Putamen (tissue), 1 donor: ENCODE measurements at regions not wholly inside any gene's neighbourhood (a gene's known extent, or its start where the extent isn't known, plus 50 kb on each side); places are given as distances from the start of the nearest gene placed in this dataset.

Experiments
- DNase-seq: peaks from one replicate; pipeline ENCODE4 v3.0.0-alpha.2; 2016; ENCODE audit warnings: low spot score

DNA sequence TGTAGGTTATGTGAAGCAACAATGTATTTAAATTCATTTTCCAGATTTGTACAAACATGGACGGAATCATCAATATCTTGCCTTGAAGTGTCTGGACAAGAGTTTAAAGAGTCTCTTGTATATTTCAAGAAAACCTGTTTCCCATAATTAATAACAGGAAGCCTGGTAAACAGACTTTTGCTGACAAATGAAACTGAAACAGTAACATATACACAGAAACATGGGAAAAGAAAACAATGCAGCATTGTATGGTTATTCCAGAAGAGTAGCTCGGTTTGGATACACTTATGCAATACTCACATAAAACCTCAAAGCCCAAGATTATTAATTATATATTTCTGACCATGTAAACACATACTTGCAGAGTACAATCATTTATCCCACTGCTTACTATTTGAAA is 265.5 kb downstream of the PTPRC start:
- no peak for DNase-seq

DNA sequence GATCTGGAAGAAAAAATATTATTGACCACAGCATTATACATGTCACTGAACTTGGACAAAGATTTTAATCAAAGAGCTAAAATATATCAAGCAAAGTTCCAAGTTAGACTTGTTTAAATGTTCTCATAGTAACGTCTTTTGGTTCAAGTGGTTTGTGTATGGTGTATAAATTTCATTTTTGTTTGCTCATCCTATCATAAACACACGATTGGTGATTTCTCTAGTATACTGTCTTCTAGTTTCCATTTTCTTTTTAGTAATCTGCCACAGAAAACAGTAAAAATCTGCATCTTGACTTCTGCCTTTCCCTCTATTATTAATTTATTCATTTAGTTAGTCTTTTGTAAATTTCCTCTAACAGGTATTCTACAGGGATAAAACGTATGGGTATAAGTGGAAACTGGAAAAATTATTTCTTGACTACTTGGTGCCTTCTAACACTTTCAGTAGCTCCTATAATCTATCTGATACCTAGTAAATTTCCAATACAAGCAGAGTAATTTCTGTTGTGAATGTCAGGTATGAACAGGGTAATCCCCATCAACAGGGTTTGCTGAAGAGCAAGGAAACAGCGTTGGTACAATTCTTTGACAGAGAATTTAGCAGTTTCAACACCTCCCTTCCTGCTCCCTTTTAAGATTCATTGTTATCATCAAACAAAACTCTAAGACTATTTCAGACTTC is 268.0 kb downstream of the PTPRC start:
- no peak for DNase-seq

DNA sequence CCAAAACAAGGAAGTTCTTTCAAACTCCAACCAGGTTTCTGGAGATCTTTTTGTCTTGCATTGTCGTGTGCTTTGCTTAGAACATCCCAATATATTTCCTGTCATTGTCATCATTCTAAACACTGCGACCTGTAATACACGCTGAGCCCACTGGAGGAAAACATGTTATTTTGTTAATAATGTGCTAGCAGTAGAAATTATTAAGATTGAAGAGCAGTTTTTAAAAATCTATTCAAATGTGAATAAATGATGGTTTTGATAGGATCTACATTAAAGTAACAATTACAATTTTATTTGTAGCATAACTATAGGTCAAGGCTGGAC is 268.5 kb downstream of the PTPRC start:
- no peak for DNase-seq

DNA sequence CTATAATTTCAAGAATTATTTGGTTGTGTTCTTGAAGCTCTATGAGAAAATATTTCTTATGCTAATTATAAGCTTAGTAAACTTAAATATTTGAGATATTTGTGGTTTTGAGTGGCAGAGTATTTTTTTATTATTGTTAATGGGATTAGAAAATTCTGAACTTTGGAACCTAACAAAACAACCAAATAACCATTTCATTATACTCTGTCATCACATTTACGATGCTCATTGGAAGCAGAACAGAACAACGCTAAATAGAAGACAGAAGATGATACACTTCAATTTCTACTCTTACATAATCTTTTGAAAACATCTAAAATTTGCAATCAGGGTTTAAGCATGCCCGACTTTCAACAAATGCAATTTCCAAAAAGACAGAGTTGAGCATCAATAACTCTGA is 270.2 kb downstream of the PTPRC start:
- no peak for DNase-seq

DNA sequence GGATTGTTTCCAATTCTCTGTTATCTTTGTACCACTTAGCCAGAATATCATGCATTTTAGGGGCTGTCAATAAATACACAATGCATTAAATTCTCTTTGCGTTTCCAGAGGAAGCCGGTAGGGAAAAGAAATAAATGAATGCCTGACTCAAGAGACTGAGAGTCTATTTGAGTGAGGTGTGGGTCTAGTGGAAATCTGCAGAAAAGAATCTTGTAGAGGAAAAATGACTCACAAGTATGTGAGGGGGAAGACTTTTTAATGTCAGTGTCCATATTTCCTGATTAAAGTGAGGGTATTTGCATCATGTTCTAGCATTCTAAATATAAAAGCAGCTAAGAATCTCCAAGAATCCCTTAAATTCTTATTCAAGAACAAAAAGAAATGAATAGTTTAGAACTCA is 271.1 kb downstream of the PTPRC start:
- no peak for DNase-seq

DNA sequence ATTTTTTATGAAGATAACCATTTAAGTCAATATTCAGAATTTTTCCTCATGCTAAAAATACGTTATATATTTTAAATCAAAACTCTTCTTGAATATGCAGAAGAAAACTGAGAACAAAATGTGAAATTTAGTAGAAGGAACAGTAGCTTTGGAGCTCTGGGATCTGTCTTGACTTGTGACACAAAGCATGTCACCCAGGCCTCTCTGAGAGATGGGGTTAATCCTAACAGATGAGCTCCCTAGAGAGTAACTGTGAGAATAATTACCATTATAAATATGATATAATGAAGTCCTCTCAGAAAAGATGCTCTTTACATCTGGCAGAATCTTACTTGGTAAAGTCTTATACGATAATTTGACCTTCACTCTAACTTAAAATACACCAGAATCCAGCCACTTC is 272.0 kb downstream of the PTPRC start:
- no peak for DNase-seq

DNA sequence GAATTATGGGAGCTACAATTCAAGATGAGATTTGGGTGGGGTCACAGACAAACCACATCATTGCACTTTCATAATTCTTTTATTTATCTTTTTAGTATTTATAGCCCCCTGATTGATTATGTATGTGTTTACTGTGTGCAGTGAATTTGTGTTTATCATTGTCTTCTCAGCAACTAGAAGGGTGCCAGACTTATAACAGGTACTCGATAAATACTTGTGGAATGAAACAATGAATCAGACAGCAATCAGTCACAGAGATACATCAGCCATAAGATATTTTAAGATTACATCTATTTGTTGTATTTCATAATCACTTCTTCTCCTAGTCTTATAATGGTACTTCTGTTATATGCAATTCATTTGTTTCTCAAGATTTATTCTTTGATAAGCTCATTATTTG is 273.2 kb downstream of the PTPRC start:
- DNase-seq: no peak

DNA sequence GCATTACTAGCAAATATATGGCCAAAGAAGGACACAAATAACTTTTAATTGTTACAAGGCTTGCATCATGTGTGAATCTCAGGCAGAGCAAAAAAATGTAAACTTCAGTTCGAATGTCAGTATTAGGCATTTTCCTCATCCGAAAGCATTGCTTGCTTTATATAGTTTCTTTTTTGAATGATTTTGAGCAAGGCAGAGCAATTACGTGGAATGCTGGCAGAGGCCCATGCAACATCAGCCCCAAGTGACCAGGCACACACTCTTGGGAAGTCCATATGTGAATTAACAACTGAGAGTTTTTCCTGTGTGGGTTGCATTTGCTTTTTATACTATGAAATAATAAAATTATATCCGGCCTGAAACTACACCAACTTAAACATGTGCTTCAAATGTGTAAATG is 274.8 kb downstream of the PTPRC start:
- no peak for DNase-seq

DNA sequence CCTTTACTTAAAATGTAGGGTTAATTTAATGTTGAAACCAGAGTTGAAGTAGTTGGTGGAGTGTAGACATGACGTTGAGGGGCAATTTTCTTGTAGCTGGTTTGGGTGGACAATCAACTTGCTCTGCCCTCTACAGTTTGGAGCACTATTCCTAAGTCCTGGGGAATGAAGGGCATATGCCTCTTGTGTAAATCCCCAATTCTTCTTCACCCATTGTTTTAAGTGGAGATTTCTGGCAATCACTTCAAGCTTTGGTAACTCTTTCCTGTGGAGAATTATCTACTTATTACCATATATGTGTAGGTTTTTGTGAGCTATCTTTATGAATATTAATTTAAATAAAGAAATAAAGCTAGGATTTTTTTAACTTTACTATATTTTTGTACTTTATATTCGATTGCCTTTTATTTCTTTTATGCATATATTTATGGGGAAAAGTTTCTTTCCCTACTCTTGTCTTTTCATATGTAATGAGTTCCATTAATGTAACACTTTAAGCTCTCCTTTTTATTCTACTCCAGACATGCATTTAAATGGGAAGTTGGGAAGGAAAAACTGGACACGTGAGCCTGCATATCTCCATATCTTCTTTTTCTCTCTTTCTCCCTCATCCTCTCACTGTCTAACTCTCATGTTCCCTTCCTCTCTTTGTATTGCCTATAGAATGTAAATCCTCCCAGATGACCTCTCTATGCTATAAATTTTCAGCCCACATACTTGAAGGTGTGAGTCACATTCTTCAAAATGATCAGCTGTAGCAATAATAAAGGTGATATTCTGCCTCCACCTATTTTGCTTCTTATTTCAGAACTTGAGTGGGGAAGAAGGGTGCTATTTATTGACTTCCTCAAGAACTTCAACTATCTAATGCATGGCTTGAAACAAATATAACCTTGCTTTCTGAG is 276.7 kb downstream of the PTPRC start:
- no peak for DNase-seq

DNA sequence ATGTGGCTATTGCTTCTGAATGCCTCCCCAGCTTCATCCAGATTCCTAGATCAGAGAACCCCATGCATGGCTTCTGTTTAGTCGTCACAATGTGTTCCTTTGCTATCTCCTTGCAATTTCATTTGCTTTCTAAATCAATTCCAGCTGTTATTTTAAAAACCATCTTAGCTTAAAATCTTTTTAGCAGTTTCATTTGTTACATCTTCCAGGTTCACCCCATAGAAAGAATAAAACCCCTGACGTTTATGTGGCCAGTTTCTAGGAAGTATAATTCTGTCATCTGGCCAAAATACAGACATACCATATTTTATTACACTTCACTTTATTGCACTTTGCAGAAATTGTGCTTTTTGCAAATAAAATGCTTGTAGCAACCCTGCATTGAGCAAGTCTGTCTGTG is 278.4 kb downstream of the PTPRC start:
- no peak for DNase-seq

DNA sequence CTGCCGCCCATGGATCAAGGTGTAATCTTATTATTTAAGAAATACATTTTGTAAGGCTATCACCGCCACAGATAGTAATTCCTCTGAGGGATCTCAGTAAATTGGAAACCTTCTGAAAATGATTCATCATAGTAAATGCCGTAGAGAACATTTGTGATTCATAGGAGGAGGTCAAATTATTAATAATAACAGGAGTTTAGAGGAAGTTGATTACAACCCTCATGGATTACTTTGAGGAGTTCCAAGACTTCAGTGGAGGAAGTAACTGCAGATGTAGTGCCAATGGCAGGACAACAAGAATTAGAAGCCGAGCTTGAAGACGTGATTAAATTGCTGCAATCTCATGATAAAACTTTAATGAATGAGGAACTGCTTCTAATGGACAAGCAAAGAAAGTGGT is 280.1 kb downstream of the PTPRC start:
- DNase-seq: no peak

DNA sequence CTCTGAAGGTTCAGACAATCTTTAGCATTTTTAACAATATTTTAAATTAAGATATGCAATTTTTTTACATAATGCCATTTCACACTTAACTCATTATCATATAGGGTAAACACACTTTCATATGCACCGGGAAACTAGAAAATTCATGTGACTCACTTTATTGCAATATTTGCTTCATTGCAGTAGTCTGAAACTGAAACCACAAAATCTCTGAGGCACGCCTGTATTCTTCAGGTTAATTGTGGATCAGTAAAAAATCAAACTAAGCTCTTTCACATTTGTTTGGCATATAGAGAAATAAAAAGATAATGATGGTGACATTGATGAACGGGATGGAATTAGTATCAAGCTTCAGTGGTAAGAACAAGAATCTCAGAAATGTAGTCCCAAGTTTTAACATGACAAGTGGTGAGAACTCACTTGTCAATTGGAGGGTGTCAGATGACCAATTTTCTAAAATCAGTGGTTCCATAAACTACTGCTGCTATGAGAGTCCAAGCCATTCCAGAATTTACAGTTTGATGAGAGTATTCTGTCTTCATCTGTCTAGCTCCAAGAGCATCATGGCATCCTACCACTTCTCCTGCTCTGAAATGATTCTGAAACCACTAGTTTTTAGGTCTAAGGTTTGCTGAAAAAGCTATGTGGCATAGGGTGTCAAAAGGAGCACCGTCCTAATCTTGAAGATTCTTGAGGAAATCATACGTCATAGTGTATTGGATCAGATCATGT is 281.0 kb downstream of the PTPRC start:
- DNase-seq: no peak

DNA sequence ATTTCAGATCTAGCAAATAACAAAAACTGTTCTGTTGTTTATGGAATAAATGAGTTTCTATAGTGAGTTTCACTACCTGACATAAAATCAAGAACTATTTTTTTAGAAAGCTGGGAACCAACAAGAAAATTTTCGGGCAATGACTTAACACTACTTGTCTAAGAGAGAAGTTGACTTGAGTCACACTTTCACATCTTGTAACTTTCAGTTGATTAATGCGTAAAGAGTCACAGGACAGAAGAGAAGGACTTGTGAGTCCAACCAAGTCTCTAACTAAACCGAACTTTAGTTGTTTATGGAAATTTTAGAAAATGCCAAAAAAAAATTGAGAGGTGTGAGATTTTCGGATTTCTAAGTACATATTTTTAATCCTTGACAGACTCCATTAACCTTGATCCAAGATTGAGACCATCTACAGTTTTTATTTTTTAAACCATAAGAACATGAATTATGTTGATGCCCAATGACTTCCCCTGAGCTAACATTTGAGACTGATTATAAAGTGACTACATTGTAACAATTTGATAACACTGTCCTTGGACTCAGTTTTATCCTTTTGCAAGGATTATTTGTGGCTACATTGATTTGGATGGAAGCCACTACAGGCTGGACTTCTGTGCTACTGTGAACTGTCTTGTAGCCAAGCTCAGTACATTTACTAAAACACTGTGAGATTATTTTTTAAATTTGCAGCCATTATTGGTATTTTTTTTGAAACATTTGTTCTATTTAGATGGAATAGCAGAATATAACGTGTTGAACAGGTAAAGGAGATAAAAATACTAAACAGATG is 284.0 kb downstream of the PTPRC start:
- DNase-seq: no peak

DNA sequence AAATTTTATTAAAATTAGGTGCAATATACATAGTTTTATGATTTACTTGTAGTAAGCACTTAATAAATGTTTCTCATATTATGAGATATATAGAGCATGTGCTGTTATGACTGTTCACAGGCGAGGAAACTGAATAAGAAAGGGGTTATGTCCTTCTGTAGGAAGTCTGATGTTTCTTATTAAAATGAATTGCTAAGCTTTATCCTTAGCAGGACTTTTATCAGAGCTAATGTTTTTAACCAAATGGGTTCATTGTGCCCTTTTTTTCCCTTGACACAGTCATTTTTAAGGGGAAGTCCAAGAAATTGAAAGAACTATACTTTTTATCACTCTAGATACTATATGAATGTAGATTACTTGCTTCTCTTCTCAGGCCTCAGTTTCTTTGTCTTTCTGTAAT is 285.2 kb downstream of the PTPRC start:
- no peak for DNase-seq

DNA sequence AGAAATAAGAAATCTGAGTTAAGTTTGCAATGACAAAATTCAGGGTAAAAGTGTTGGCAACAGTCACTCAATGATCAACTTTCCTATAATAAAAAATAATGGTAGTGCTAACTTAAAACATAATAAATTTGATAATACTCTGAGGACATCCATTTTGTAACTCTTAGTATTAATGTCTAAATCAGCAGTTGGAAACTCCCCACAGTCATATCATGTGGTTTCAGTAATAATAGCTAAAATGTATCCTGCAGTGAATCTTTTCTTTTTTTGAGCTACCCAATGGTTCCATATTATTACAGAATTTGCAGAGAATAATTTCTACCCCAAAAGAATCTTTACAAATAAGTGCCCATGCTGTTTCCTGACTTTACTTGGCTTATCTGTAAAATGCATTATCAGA is 286.7 kb downstream of the PTPRC start:
- no peak for DNase-seq

DNA sequence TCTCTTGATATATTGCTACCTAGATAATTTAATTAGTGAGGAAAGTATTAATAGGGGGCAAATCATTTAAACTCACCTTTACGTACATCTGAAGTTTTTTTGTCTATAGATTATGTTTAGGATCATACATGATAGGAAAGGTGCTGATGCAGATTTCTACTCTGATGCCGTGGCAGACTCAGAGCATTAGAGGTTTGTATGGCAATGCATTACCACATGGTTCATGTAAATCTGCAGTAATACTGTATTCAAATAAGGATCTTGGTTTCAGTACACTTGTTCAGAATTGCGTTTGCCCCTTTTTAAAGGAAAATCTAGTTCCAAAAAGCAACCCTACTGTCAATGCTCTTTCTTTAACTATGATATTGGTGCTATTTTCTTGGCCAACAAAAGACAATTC is 288.3 kb downstream of the PTPRC start:
- DNase-seq: no peak

DNA sequence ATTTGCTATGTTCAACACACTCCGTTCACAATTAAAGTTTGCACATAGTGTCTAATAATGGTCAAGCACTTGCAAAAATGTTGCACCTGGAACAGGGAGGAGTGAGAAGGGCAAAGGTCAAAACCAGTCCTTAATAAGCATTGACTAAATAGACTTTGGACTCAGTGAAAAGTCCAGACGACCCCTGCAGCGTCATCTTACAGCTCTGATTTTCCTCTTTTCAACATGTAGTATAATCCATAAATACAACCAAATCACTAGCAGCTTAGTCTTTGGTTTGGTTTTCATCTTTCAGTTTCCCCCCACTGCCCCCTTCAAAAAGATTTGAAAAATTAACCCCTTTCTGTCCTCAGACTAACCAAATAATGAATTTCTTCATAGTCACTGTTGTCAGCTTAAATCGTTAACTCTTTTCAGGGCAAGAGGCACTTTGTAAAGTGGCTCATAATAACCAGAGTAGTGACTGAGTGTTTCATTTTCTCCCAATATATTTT is 290.3 kb downstream of the PTPRC start:
- DNase-seq: no peak

DNA sequence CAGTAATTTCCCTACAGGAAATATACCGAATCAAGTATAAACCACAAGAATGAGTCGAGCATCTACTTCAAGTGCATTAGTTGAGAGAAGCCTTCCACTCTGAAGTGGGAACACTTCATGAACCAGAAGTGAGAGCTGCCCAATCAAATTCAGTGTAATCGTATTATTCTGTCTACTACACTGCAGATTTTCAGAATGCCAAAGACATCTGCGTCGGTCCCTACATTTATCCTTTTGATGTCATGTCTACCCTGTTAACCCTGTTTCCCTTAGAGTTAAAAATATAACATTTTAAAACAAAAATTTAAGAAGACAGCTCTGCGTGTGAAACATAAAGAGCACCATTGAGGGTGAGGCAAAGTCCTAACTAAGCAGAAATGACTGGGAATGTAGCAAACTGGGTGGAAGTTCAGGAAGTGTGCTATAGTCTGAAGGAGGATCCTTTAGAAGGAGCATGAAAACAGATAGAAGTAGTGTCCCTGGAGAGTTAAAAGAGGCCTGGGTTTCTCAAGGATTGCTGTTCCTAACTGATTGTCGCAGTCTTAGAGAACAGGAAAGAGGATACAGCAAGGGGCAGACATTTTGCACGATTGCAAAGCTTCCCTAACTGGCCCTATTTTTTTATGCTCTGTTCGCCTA is 291.2 kb downstream of the PTPRC start:
- DNase-seq: no peak

DNA sequence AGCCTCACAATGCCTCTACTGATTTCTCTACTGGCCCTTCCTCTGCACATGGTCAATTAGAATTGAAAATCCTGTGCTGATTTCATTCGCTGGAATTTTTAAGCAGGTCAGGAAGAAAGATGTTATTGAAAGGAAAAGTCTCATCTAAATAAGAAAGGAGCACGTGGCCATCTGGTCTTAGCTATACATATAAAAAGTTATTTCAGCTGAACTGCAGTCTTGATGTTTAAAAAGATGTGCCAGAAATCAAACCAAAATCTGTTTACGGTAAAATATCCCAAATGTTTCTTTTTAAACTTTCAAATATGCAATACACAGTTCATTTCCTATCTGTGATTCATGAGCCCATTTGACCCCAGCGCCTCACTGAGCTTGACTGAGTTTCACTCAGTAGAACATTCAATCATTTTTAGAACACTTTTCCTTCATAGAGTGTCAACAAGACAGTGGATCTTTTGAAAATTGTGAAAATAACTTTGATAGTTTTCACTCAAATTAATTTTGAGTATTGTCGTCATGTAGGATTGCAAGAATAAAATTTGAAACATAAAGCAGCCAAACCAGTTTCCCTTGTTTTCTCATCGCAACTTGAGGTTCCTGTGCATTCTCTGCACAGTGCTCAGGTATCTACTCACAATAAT is 293.6 kb downstream of the PTPRC start:
- peak; percentile 86 for DNase-seq

DNA sequence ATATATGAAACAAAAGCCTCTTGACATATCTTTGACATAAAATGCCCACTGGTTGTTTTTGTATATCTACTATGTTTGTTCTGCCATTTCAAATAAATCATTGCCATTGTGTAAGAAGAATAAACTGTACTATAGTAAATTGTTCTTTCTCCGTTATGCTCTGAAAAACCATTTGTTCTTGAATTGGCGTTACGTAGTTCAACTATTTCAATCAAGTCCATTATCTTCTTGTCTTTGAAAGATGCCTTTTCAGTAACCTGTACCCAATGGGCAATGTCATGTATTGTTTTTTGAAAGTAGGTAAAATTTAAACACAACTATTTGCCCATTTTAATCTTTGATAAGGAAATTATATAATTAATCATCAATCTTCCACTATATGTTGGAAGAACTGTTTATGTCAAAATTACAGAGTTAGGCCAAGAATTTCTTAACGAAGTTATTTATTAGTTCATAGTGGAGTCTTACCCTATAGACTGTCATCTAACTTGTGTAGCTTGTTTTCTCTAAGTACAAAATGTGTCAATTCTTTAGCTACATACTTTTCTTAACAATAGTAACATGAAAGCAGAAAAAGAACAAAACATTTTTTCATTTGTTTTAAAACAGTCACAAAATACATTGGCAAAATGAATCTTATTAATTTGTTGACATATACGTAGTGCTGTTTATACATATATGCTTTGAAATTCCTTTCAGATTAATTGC is 294.8 kb downstream of the PTPRC start:
- peak; percentile 81 for DNase-seq
